Stomach (tissue), 8 donors: ENCODE measurements at regions not wholly inside any gene's neighbourhood (a gene's known extent, or its start where the extent isn't known, plus 50 kb on each side); places are given as distances from the start of the nearest gene placed in this dataset.

Experiments
- DNase-seq, 2 donors: peaks; one replicate each; pipeline versions ENCODE4 v3.0.0 to v3.0.0-alpha.2; 2013 to 2019
- H3K27ac ChIP-seq, 5 donors: fragments of 200-600 bp in 4 of 5; sonication (generic) in 4 of 5; one replicate each; pipeline ENCODE4 v1.5.1; 2013 to 2019; ENCODE audit warnings: mild to moderate bottlenecking in 1 of 5, moderate library complexity in 1 of 5
- H3K27me3 ChIP-seq, 3 donors: fragments of 200-600 bp; sonication (generic); one replicate each; pipeline ENCODE4 v1.5.1; 2017 to 2019; ENCODE audit warnings: mixed run types in 1 of 3
- H3K36me3 ChIP-seq, 4 donors: fragments of 200-600 bp; sonication (generic); 1 replicate in 3 of 4; 2 replicates in 1 of 4; pipeline ENCODE4 v1.5.1; 2016 to 2019
- H3K4me1 ChIP-seq, 4 donors: fragments of 200-600 bp; sonication (generic); one replicate each; pipeline ENCODE4 v1.5.1; 2016 to 2019
- H3K4me3 ChIP-seq, 4 donors: fragments of 200-600 bp; sonication (generic) in 3 of 4; one replicate each; pipeline ENCODE4 v1.5.1; 2016 to 2019; ENCODE audit warnings: mild to moderate bottlenecking in 1 of 4
- H3K9me3 ChIP-seq, 4 donors: fragments of 200-600 bp; sonication (generic); one replicate each; pipeline ENCODE4 v1.5.1; 2016 to 2019
- CTCF ChIP-seq, 7 experiments: fragments of 450-650 bp in 4 of 7; fragments of 200-600 bp in 3 of 7; sonication (generic) in 3 of 7; IDR thresholded peaks; one replicate each; pipeline ENCODE4 v1.5.1; 2016 to 2019; ENCODE audit warnings: antibody characterized with exemption in 7 of 7, control low read depth in 2 of 7, mild to moderate bottlenecking in 1 of 7
- EP300 ChIP-seq: sonication (generic); formaldehyde crosslinking; IDR thresholded peaks from one replicate; pipeline ENCODE4 v1.6.1; 2017; ENCODE audit warnings: antibody characterized with exemption
- POLR2A ChIP-seq, 4 donors: fragments of 450-650 bp; IDR thresholded peaks; one replicate each; pipeline ENCODE4 v1.6.1; 2016; ENCODE audit warnings: antibody characterized with exemption in 4 of 4, control low read depth in 2 of 4, mild to moderate bottlenecking in 1 of 4, moderate library complexity in 1 of 4
- POLR2AphosphoS5 ChIP-seq, 3 donors: sonication (generic); formaldehyde crosslinking; IDR thresholded peaks; one replicate each; pipeline ENCODE4 v1.6.1; 2016; ENCODE audit warnings: antibody characterized with exemption in 3 of 3
- WGBS, 5 donors: extraction: QIAGEN DNeasy Blood & Tissue Kit in 3 of 5; methylation state at CpG; one replicate each; pipeline versions ENCODE4 v1.1.5 to v1.1.7; 2013 to 2018; 5-methylcytosine and 5-hydroxymethylcytosine counted together
- intact Hi-C: fragments of 100-400 bp; cut with DNase I; formaldehyde crosslinking; loops from one replicate; pipeline ENCODE4 v1.15.1; 2023; ENCODE audit warnings: low total_unique reads
- donor health status: healthy with polysubstance abuse.
- donor health status: Bipolar disorder and iron deficiency.
- donor health status: healthy.

GRCh38 chr10:42883993-42884983, 101.7 kb downstream of the BMS1 start:
- Histone ChIP-seq H3K4me3 (no peak overlapping the region), H3K4me1 (no peaks in the 10 kb centered on the region), H3K27me3 (peaks cover 0 to 16% (median 0%) of the 10 kb centered on the region in 3 donors), H3K9me3 (peaks cover 0 to 22% (median 16%) of the 10 kb centered on the region in 4 donors), H3K27ac (no peak overlapping the region), H3K36me3 (no peaks in the 10 kb centered on the region)
- intact Hi-C loops, result no loop called here
- TF ChIP-seq EP300 (no peak), POLR2A (IDR thresholded peaks at IDR 0.05) (no peak), CTCF (IDR thresholded peaks at IDR 0.05) (no peak), POLR2AphosphoS5 (IDR thresholded peaks at IDR 0.05) (no peak)
- DNase-seq, result no peak
- WGBS, 5 donors, result 74 to 86% (median 85%) methylated on average over 10 to 11 of the region's 11 CpGs

GRCh38 chr10:42885491-42886270, 103.1 kb downstream of the BMS1 start:
- no peaks in the 10 kb centered on the region for H3K36me3 ChIP-seq
- H3K27me3 ChIP-seq, result peaks cover 0 to 2% (median 0%) of the 10 kb centered on the region in 3 donors
- intact Hi-C loops, result no loop called here
- no peak overlapping the region for H3K4me3 ChIP-seq
- no peak overlapping the region for H3K27ac ChIP-seq
- peaks cover 0 to 22% (median 16%) of the 10 kb centered on the region in 4 donors for H3K9me3 ChIP-seq
- no peak for TF ChIP-seq CTCF (IDR thresholded peaks at IDR 0.05)
- no peak for TF ChIP-seq POLR2A (IDR thresholded peaks at IDR 0.05)
- TF ChIP-seq EP300, result no peak
- TF ChIP-seq POLR2AphosphoS5 (IDR thresholded peaks at IDR 0.05), result no peak
- 72 to 96% (median 82%) methylated on average over 7 to 8 of the region's 8 CpGs for WGBS, 5 donors
- no peak for DNase-seq
- no peaks in the 10 kb centered on the region for H3K4me1 ChIP-seq

DNA sequence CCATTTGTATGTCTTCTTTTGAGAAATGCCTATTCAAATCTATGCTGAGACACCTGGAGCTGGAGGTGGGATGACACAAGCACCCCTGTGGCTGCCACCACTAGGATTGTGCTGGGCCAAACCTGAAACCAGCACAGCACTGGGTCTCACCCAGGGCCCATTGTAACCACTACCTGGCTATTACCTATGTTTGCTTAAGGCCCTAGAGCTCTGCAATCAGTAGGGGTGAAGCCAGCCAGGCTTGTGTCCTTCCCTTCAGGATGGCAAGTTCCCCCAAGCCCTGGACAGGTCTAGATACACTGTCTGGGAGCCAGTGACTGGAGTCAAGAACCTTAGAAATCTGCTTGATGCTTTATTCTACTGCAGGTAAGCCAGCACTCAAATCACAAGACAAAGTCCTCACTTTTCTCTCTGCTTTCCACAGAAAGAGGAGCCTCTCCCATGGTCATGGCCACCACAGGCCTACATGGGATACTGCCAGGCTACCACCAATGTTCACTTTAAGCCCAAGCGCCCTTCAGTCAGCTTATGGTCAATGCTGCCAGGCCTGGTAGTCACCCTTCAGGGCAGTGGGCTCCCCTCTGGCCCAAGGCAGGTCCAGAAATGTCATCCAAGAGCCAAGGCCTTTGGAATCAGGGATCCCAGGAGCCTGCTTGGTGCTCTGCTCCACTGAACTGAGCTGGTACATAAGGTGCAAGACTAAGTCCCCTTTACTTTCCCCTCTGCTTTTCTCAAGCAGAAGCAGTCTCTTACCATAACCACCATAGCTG, 105.3 kb downstream of the BMS1 start:
- Histone ChIP-seq H3K27ac (no peak overlapping the region), H3K27me3 (no peaks in the 10 kb centered on the region), H3K9me3 (peaks cover 0 to 6% (median 5%) of the 10 kb centered on the region in 4 donors), H3K4me3 (no peak overlapping the region), H3K36me3 (no peaks in the 10 kb centered on the region), H3K4me1 (no peaks in the 10 kb centered on the region)
- TF ChIP-seq POLR2A (IDR thresholded peaks at IDR 0.05), result no peak
- no peak for TF ChIP-seq EP300
- no peak for TF ChIP-seq POLR2AphosphoS5 (IDR thresholded peaks at IDR 0.05)
- no peak for TF ChIP-seq CTCF (IDR thresholded peaks at IDR 0.05)
- intact Hi-C loops, result no loop called here
- no peak for DNase-seq
- 65 to 75% (median 71%) methylated on average over 1 of the region's 1 CpG for WGBS, 5 donors
